ENCODE measurements at regions not wholly inside any gene's neighbourhood (a gene's known extent, or its start where the extent isn't known, plus 50 kb on each side); places are given as distances from the start of the nearest gene placed in this dataset.

DNA sequence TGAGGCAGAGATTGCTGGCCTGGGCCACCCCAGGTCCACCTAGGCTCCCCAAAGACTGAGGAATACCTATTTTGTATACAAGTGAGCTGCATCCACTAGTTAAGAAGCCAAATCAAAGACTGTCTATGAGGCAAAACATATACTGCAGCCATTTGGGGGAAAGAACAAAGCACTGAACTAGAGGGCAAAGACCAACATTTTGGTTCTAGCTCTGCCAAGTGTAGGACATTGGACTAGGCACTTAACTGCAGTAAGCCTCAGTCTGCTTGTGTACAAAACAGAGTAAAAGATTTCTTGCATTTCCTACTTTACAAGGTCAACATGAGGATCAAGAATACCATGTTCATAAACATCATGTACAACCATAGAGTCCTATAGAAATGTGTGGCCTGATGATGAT lies 94.8 kb upstream of the CYP1B1 start:
- Mint-ChIP-seq H3K27ac (no peak overlapping the region), H3K4me1 (0 out of 2 replicates have a peak, but pooled peaks cover 7% of the 10 kb centered on the region), H3K4me3 (no peak overlapping the region), H3K9me3 (no peaks in the 10 kb centered on the region), H3K27me3 (ENCODE audit: low read depth) (no peaks in the 10 kb centered on the region), H3K36me3 (no peaks in the 10 kb centered on the region)
- ATAC-seq (no peak), DNase-seq (ENCODE audit: low spot score) (no peak)
- ChIA-PET POLR2A (no interaction called here), CTCF (interaction anchor here (1.0 kb wide), 1 partner anchor 94 kb away, joined by 3 read pairs; no protein-coding TSS in a partner anchor)
- TF ChIP-seq, protein P1, sequence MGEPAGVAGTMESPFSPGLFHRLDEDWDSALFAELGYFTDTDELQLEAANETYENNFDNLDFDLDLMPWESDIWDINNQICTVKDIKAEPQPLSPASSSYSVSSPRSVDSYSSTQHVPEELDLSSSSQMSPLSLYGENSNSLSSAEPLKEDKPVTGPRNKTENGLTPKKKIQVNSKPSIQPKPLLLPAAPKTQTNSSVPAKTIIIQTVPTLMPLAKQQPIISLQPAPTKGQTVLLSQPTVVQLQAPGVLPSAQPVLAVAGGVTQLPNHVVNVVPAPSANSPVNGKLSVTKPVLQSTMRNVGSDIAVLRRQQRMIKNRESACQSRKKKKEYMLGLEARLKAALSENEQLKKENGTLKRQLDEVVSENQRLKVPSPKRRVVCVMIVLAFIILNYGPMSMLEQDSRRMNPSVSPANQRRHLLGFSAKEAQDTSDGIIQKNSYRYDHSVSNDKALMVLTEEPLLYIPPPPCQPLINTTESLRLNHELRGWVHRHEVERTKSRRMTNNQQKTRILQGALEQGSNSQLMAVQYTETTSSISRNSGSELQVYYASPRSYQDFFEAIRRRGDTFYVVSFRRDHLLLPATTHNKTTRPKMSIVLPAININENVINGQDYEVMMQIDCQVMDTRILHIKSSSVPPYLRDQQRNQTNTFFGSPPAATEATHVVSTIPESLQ (CRISPR knock-in tag; IDR thresholded peaks at IDR 0.05) = no peak

DNA sequence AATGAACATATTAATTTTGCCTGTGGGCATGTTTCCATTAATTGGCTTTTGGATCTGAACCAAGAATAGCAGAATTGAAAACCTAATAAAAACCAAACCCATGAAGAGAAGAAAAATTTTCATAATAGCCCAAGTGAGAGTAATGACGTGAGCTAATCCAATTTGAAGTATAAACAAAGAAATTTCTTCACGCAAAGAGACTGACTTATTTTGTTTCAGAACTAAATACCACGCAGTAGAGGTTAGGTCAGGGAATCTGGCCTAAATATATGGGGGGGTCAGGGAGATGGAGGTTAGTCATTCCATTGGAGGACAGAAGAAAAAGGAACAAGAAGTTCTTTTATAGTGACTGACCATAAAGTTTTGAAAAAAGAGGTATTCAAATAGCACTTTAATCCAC lies 94.1 kb upstream of the CYP1B1 start:
- ATAC-seq (no peak), DNase-seq (ENCODE audit: low spot score) (no peak)
- ChIA-PET CTCF (no interaction called here), POLR2A (no interaction called here)
- Mint-ChIP-seq H3K36me3 (no peaks in the 10 kb centered on the region), H3K27me3 (ENCODE audit: low read depth) (no peaks in the 10 kb centered on the region), H3K4me1 (0 out of 2 replicates have a peak, but pooled peaks cover 7% of the 10 kb centered on the region), H3K9me3 (no peaks in the 10 kb centered on the region), H3K27ac (no peak overlapping the region), H3K4me3 (no peak overlapping the region)
- TF ChIP-seq, protein P2, sequence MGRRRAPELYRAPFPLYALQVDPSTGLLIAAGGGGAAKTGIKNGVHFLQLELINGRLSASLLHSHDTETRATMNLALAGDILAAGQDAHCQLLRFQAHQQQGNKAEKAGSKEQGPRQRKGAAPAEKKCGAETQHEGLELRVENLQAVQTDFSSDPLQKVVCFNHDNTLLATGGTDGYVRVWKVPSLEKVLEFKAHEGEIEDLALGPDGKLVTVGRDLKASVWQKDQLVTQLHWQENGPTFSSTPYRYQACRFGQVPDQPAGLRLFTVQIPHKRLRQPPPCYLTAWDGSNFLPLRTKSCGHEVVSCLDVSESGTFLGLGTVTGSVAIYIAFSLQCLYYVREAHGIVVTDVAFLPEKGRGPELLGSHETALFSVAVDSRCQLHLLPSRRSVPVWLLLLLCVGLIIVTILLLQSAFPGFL (CRISPR knock-in tag; IDR thresholded peaks at IDR 0.05; ENCODE audit: borderline replicate concordance) = no peak
- TF ChIP-seq, protein P3, sequence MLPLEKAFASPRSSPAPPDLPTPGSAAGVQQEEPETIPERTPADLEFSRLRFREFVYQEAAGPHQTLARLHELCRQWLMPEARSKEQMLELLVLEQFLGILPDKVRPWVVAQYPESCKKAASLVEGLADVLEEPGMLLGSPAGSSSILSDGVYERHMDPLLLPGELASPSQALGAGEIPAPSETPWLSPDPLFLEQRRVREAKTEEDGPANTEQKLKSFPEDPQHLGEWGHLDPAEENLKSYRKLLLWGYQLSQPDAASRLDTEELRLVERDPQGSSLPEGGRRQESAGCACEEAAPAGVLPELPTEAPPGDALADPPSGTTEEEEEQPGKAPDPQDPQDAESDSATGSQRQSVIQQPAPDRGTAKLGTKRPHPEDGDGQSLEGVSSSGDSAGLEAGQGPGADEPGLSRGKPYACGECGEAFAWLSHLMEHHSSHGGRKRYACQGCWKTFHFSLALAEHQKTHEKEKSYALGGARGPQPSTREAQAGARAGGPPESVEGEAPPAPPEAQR (CRISPR knock-in tag; IDR thresholded peaks at IDR 0.05) = no peak
- TF ChIP-seq KAT7 (CRISPR knock-in tag; IDR thresholded peaks at IDR 0.05; ENCODE audit: borderline replicate concordance) (no peak), ZNF317 (CRISPR knock-in tag; IDR thresholded peaks at IDR 0.05; ENCODE audit: borderline replicate concordance, low read depth) (no peak), TEAD1 (CRISPR knock-in tag; IDR thresholded peaks at IDR 0.05) (no peak), GABPB1 (CRISPR knock-in tag; IDR thresholded peaks at IDR 0.05) (no peak), ZNF263 (CRISPR knock-in tag; IDR thresholded peaks at IDR 0.05; ENCODE audit: low read depth) (no peak), JAZF1 (CRISPR knock-in tag; IDR thresholded peaks at IDR 0.05) (no peak), NR1H2 (CRISPR knock-in tag; IDR thresholded peaks at IDR 0.05) (no peak), ZNF138 (CRISPR knock-in tag; conservative IDR thresholded peaks at IDR 0.05) (no peak), NR2C2 (CRISPR knock-in tag; IDR thresholded peaks at IDR 0.05) (no peak), CBFB (CRISPR knock-in tag; IDR thresholded peaks at IDR 0.05; ENCODE audit: low read depth) (no peak), ZNF423 (CRISPR knock-in tag; IDR thresholded peaks at IDR 0.05) (no peak)
- TF ChIP-seq, protein P4, sequence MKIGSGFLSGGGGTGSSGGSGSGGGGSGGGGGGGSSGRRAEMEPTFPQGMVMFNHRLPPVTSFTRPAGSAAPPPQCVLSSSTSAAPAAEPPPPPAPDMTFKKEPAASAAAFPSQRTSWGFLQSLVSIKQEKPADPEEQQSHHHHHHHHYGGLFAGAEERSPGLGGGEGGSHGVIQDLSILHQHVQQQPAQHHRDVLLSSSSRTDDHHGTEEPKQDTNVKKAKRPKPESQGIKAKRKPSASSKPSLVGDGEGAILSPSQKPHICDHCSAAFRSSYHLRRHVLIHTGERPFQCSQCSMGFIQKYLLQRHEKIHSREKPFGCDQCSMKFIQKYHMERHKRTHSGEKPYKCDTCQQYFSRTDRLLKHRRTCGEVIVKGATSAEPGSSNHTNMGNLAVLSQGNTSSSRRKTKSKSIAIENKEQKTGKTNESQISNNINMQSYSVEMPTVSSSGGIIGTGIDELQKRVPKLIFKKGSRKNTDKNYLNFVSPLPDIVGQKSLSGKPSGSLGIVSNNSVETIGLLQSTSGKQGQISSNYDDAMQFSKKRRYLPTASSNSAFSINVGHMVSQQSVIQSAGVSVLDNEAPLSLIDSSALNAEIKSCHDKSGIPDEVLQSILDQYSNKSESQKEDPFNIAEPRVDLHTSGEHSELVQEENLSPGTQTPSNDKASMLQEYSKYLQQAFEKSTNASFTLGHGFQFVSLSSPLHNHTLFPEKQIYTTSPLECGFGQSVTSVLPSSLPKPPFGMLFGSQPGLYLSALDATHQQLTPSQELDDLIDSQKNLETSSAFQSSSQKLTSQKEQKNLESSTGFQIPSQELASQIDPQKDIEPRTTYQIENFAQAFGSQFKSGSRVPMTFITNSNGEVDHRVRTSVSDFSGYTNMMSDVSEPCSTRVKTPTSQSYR (CRISPR knock-in tag; IDR thresholded peaks at IDR 0.05) = no peak
- TF ChIP-seq, protein P5, sequence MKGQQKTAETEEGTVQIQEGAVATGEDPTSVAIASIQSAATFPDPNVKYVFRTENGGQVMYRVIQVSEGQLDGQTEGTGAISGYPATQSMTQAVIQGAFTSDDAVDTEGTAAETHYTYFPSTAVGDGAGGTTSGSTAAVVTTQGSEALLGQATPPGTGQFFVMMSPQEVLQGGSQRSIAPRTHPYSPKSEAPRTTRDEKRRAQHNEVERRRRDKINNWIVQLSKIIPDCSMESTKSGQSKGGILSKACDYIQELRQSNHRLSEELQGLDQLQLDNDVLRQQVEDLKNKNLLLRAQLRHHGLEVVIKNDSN (CRISPR knock-in tag; IDR thresholded peaks at IDR 0.05) = no peak
- TF ChIP-seq, protein P6, sequence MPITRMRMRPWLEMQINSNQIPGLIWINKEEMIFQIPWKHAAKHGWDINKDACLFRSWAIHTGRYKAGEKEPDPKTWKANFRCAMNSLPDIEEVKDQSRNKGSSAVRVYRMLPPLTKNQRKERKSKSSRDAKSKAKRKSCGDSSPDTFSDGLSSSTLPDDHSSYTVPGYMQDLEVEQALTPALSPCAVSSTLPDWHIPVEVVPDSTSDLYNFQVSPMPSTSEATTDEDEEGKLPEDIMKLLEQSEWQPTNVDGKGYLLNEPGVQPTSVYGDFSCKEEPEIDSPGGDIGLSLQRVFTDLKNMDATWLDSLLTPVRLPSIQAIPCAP (CRISPR knock-in tag; IDR thresholded peaks at IDR 0.05) = no peak
- TF ChIP-seq, protein P7, sequence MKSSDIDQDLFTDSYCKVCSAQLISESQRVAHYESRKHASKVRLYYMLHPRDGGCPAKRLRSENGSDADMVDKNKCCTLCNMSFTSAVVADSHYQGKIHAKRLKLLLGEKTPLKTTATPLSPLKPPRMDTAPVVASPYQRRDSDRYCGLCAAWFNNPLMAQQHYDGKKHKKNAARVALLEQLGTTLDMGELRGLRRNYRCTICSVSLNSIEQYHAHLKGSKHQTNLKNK (CRISPR knock-in tag; IDR thresholded peaks at IDR 0.05) = no peak
- TF ChIP-seq, protein P8, sequence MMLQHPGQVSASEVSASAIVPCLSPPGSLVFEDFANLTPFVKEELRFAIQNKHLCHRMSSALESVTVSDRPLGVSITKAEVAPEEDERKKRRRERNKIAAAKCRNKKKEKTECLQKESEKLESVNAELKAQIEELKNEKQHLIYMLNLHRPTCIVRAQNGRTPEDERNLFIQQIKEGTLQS (CRISPR knock-in tag; conservative IDR thresholded peaks at IDR 0.05) = no peak
- TF ChIP-seq, protein P9, sequence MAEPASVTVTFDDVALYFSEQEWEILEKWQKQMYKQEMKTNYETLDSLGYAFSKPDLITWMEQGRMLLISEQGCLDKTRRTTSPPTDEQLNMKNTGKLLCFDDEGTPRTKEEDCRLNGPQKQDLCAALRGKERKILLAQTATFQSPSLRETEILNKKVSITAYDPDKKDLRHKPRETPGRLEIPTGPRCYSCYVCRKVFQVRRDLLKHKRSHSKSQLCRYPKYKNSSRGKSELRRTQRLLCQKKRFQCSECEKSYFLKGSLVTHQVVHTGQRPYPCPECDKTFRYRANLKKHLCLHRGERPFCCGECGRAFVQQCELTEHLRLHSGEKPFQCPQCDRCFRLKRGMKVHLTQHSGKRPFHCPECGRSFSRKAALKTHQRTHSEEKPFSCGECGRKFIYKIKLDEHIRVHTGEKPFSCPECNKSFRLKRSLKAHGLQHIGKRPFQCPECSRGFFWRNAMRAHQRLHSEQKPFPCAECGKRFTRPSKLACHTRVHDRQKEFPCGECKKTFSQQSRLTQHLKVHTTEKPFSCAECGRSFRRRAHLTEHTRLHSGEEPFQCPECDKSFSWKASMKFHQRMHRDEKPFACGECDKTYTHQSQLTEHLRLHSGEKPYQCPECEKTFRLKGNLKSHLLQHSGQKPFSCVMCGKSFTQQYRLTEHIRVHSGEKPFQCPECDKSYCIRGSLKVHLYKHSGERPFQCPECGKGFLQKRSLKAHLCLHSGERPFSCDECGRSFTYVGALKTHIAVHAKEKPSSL (CRISPR knock-in tag; conservative IDR thresholded peaks at IDR 0.05) = no peak
- TF ChIP-seq, protein P10, sequence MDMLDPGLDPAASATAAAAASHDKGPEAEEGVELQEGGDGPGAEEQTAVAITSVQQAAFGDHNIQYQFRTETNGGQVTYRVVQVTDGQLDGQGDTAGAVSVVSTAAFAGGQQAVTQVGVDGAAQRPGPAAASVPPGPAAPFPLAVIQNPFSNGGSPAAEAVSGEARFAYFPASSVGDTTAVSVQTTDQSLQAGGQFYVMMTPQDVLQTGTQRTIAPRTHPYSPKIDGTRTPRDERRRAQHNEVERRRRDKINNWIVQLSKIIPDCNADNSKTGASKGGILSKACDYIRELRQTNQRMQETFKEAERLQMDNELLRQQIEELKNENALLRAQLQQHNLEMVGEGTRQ (CRISPR knock-in tag; IDR thresholded peaks at IDR 0.05) = no peak
